AG04450 (cell line): ENCODE measurements at regions not wholly inside any gene's neighbourhood (a gene's known extent, or its start where the extent isn't known, plus 50 kb on each side); places are given as distances from the start of the nearest gene placed in this dataset.

Experiments used
- CTCF ChIA-PET: fragments of 300-600, 350-600 bp; formaldehyde crosslinking; extraction: SDS; loops from one replicate; lab custom pipeline; 2022; ENCODE audit warnings: antibody characterized with exemption, inconsistent platforms; lab: Charles Lee
- POLR2A ChIA-PET: fragments of 350-600 bp; formaldehyde crosslinking; extraction: SDS; loops from one replicate; lab custom pipeline; 2021; ENCODE audit warnings: antibody characterized with exemption, inconsistent platforms; lab: Yijun Ruan, JAX
- DNase-seq: peaks from one replicate; pipeline ENCODE4 v3.0.0-alpha.2; 2011; ENCODE audit warnings: low read depth, low spot score
- H3K27ac ChIP-seq: one replicate; pipeline ENCODE4 v1.5.1; 2012; ENCODE audit warnings: low read depth, low read length, control low read depth
- H3K27me3 ChIP-seq: one replicate; pipeline ENCODE4 v1.6.0; 2012; ENCODE audit warnings: low read length; ENCODE audit not compliant: control insufficient read depth, insufficient read depth
- H3K4me3 ChIP-seq: 2 replicates; pipeline ENCODE4 v1.5.1; 2011; ENCODE audit warnings: mild to moderate bottlenecking, low read depth, low read length, control low read depth
- H3K9me3 ChIP-seq: 2 replicates; pipeline ENCODE4 v1.5.1; 2012; ENCODE audit warnings: low read length; ENCODE audit not compliant: control insufficient read depth, insufficient read depth
- TF ChIP-seq, protein P1 (sequence below): IDR thresholded peaks from 2 replicates; pipeline ENCODE4 v1.5.1; 2011; ENCODE audit warnings: low read depth, low read length, control low read depth, inconsistent platforms

DNA sequence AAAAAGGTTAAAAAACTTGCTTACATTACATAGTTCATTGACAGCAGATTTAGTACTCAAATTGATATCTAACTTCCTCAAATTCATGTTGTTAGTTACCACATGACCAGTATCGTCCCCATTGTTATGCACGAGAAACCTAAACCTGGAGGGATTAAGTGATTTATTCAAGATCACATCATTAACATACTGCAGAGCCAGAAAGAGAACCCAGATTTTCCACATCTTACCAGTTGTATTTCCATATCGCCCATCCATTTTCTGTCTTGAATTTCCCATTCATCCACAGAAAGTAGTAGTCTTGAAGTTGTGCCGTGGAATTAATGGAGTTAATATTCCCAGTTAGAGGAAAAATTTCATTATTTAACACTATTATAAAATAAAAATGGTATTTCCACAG lies 512.0 kb downstream of the METTL4 start:
- Histone ChIP-seq H3K27me3 (no peaks in the 10 kb centered on the region), H3K27ac (no peak overlapping the region), H3K4me3 (no peak overlapping the region), H3K9me3 (no peaks in the 10 kb centered on the region; the same call in 1 of the 2 replicates)
- no peak for DNase-seq
- ChIA-PET CTCF (interaction anchor here (0.8 kb wide), 1 partner anchor 45 kb away, joined by 4 read pairs; no protein-coding TSS in a partner anchor), POLR2A (no interaction called here)
- TF ChIP-seq, protein P1, sequence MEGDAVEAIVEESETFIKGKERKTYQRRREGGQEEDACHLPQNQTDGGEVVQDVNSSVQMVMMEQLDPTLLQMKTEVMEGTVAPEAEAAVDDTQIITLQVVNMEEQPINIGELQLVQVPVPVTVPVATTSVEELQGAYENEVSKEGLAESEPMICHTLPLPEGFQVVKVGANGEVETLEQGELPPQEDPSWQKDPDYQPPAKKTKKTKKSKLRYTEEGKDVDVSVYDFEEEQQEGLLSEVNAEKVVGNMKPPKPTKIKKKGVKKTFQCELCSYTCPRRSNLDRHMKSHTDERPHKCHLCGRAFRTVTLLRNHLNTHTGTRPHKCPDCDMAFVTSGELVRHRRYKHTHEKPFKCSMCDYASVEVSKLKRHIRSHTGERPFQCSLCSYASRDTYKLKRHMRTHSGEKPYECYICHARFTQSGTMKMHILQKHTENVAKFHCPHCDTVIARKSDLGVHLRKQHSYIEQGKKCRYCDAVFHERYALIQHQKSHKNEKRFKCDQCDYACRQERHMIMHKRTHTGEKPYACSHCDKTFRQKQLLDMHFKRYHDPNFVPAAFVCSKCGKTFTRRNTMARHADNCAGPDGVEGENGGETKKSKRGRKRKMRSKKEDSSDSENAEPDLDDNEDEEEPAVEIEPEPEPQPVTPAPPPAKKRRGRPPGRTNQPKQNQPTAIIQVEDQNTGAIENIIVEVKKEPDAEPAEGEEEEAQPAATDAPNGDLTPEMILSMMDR: no peak

DNA sequence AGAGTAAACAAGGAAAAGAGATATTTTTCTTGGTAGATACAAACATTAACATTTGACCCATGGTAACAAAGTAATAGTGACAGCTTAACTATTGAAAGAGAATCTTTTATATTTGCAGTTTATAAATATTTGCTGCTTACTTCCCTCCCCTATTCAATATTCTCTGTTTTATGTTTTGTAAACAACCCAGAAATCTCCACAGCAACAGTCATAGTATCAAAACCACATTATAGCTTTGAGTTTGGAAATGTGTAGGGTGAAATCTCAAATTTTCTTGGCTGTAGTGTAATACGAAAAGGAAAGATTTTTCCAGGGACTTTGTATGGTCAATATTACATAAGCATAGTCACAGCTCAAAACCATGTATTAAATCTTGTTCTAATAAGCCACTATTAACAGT lies 511.2 kb downstream of the METTL4 start:
- no peak overlapping the region for H3K27ac ChIP-seq
- no peak overlapping the region for H3K4me3 ChIP-seq
- TF ChIP-seq, protein P1: no peak
- no peaks in the 10 kb centered on the region; the same call in 1 of the 2 replicates for H3K9me3 ChIP-seq
- ChIA-PET POLR2A (no interaction called here), CTCF (interaction anchor here (0.8 kb wide), 1 partner anchor 44 kb away, joined by 4 read pairs; no protein-coding TSS in a partner anchor)
- no peak for DNase-seq
- no peaks in the 10 kb centered on the region for H3K27me3 ChIP-seq

DNA sequence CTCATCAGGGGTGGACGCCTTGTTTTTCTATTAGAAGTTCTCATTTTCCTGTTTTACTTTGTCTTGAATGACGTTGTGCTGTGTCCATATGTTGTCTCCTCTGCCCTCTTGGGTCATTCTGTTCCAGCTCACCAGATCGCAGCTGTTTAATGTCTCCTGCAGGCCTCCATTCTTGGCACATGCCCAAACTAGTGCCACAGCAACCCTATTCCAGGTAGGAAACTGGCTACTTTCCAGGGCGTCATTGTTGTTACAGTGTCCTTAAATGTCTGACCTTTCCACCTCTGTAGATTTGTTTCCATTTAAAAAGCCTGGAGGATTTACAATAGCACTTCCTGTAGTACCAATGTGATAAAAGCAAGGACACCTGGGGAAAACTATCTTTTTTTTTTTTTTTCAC lies 500.7 kb downstream of the METTL4 start:
- CTCF ChIA-PET: no interaction called here
- Histone ChIP-seq H3K4me3 (no peak overlapping the region), H3K27ac (no peak overlapping the region), H3K27me3 (no peaks in the 10 kb centered on the region), H3K9me3 (peaks cover 2% of the 10 kb centered on the region; the same call in 1 of the 2 replicates)
- TF ChIP-seq, protein P1: no peak
- POLR2A ChIA-PET: no interaction called here
- DNase-seq: no peak

DNA sequence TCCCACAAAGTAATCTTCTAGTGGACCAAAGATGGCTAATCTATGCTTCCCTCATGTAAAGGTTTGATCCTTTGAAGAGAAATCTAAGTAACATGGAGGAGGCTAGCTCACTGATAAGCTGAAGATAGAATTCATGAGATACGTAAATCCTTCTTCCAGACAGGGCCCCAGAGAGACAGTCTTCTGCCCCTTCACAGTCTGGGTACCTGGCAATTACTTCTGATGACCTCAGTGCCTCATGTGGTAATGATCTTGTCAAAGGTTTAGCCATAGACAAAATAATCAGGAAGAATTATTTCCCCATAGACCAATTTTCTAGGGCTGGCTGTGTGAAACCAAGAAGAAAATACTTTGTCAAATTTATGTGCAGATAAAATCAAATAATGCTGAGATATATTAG lies 495.8 kb downstream of the METTL4 start:
- no peaks in the 10 kb centered on the region for H3K27me3 ChIP-seq
- POLR2A ChIA-PET: no interaction called here
- CTCF ChIA-PET: no interaction called here
- TF ChIP-seq, protein P1: no peak
- no peak overlapping the region for H3K4me3 ChIP-seq
- H3K27ac ChIP-seq: no peak overlapping the region
- no peaks in the 10 kb centered on the region for H3K9me3 ChIP-seq
- DNase-seq: no peak

DNA sequence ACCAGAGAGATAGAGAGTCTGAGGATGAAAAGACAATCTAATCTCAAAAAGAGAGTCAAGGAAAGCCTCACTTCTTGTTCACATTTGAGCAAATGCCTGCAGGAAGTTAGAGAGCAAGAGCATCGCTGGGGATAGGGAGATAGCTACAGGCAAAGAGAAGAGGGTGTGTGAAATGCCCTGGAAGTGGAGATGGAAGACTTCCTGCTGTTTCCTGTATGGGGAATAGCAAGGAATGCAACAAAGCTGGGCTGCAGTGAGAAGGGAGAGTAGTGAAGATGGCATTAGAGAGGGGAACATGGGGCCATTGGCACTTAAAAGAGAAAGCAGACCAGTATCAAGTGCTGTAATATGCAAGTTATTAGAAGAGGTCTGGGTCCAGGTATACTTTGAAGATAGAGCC lies 488.6 kb downstream of the METTL4 start:
- no peak for DNase-seq
- Histone ChIP-seq H3K27me3 (no peaks in the 10 kb centered on the region), H3K27ac (no peak overlapping the region), H3K9me3 (no peaks in the 10 kb centered on the region), H3K4me3 (no peak overlapping the region)
- CTCF ChIA-PET: interaction anchor here (1.3 kb wide), 1 partner anchor 21 kb away, joined by 3 read pairs; no protein-coding TSS in a partner anchor
- POLR2A ChIA-PET: no interaction called here
- TF ChIP-seq, protein P1: no peak
